Upper lobe of right lung (tissue), 1 donor: ENCODE measurements at regions not wholly inside any gene's neighbourhood (a gene's known extent, or its start where the extent isn't known, plus 50 kb on each side); places are given as distances from the start of the nearest gene placed in this dataset.

Experiments
- ATAC-seq: fragments of 200-7000 bp; cut with Tn5 transposase; one replicate; pipeline ENCODE4 v1.9.1; 2020; ENCODE audit warnings: mild to moderate bottlenecking, moderate library complexity
- DNase-seq: peaks from one replicate; pipeline ENCODE4 v3.0.0-alpha.2; 2020
- H3K27ac ChIP-seq: fragments of 200-600 bp; one replicate; pipeline ENCODE4 v1.8.0; 2022
- H3K27me3 ChIP-seq: fragments of 200-600 bp; one replicate; pipeline ENCODE4 v1.8.0; 2022; ENCODE audit warnings: mild to moderate bottlenecking
- H3K36me3 ChIP-seq: fragments of 200-600 bp; one replicate; pipeline ENCODE4 v1.8.0; 2022
- H3K4me1 ChIP-seq: fragments of 200-600 bp; one replicate; pipeline ENCODE4 v1.8.0; 2022
- H3K4me3 ChIP-seq: fragments of 200-600 bp; one replicate; pipeline ENCODE4 v1.8.0; 2022; ENCODE audit warnings: mild to moderate bottlenecking
- H3K9me3 ChIP-seq: fragments of 200-600 bp; one replicate; pipeline ENCODE4 v1.8.0; 2022
- CTCF ChIP-seq: fragments of 200-600 bp; IDR thresholded peaks from one replicate; pipeline ENCODE4 v1.8.0; 2022; ENCODE audit warnings: antibody characterized with exemption
- intact Hi-C: fragments of 100-400 bp; cut with DNase I; formaldehyde crosslinking; loops from one replicate; pipeline ENCODE4 v1.11.0; 2022
- donor health status: DM: no; HTN: yes; CAD: no; lungs with severe emphysema.

DNA sequence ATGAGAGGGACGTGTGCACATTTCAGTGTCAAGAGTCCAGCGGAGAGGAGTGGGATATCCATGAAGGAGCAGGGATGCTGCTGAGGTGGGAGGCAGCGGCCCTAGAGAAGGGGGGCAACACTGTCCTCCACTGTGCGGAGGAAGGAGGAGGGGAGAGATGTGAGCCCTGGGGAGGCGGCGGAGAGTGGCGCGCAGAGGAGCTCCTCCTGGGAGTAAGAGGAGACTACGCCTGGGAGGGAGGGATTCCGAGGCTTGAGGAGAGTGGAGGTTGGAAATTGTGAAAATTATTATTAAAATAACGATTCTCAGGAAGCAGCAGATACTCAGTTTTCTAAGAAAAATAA is 142.7 kb downstream of the CEP57L1 start:
- Histone ChIP-seq H3K4me1 (no peaks in the 10 kb centered on the region), H3K36me3 (no peaks in the 10 kb centered on the region), H3K27me3 (no peaks in the 10 kb centered on the region), H3K9me3 (no peaks in the 10 kb centered on the region), H3K27ac (no peak overlapping the region), H3K4me3 (no peak overlapping the region)
- intact Hi-C loops: no loop called here
- DNase-seq (no peak), ATAC-seq (no peak)
- no peak for TF ChIP-seq CTCF

DNA sequence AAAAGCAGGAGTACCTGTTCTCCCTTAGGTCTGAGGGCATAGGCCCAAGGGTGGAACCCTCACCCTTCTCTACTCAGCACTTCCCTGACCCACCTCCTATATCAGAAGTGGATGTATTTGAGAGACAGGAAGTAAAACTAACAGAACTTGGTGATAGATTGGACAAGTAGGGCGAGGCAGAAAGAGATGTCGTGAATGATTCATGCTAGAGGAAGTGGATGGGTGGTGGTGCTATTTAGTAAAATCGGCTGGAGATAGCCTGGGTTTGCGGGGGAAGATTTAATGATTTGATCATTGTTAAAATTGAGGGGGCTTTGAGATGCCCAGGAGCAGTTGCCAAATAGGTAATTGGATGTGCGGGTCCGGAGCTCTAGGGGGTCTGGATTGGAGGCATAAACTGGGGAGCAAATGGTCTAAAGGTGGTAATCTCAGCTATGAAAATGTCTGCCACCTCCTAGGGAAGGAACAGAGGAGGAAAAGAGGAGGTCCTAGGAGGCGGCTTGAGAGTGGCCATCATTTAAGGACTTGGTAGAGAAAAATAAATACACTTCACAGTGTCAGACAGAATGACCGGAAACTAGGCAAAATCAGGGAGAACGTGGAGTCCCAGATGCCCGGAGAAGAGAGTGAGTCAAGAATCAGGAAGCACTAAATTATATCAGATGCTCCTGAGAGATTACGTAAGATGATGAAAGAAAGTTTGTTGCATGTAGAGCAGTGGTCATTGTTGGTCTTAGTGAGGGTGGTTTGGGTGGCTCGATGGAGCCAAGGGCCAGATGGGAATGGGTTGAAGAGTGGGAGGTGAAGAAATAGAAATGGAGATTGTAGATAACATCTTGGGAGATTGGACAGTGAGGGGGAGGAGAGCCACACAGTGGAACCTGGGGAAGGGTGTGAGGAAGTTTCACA is 142.0 kb downstream of the CEP57L1 start:
- TF ChIP-seq CTCF: no peak
- peak; percentile 81 for ATAC-seq

DNA sequence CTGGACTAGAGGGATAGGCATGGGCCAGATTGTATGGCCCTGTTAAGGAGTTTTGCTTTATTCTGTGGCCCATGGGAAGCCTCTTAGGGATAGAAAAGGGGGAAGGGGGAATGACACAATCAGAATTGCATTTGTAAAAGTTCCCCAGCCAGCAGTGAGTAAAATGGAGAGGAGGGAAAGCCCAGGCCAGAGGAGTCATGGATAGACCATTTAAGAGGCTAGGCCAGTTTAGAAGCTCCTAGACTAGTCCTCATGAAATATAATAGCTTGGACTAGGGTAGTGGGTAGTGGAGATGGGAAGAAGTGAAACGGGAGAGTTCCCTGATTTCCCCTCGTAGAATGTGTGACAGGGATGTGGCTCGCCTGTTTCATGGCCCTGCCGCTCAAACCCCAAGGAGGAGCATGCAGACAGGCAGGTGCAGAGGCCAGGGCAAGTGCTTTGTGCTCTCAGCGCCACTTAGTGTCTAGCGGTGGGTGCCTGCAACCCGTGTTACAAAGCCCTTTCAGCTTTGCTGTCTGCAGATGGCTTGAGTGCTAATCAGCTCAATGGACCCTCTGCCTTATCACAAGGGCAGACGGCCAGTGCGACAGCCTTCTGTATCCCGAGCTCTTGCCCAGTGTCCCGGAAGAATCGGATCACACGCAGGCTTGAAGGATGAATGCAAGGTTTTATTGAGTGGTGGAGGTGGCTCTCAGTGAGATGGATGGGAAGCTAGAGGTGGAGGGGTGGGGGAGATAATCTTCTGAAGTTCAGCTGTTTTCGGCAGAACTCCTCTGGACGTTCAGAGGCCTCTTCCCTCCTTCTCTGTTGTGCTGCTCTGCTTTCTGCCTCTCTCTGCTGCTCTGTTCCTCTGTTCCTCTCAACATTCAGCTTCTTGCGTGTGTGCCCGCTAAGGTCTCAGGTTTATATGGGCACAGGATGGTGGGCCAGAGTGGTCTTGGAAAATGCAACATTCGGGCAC is 141.1 kb downstream of the CEP57L1 start:
- Histone ChIP-seq H3K36me3 (no peaks in the 10 kb centered on the region), H3K9me3 (no peaks in the 10 kb centered on the region), H3K4me1 (no peaks in the 10 kb centered on the region), H3K27me3 (no peaks in the 10 kb centered on the region), H3K4me3 (no peak overlapping the region), H3K27ac (peak overlapping the region; percentile 70)
- no peak for TF ChIP-seq CTCF
- DNase-seq: no peak
- intact Hi-C loops: no loop called here
- peak; percentile 22 for ATAC-seq

More for the DNA sequence above, 142.0 kb downstream of the CEP57L1 start:
- no peaks in the 10 kb centered on the region for H3K36me3 ChIP-seq
- no peaks in the 10 kb centered on the region for H3K9me3 ChIP-seq
- H3K4me1 ChIP-seq: no peaks in the 10 kb centered on the region
- H3K4me3 ChIP-seq: no peak overlapping the region
- H3K27ac ChIP-seq: peak overlapping the region; percentile 70
- DNase-seq: no peak
- intact Hi-C loops: no loop called here
- H3K27me3 ChIP-seq: no peaks in the 10 kb centered on the region

DNA sequence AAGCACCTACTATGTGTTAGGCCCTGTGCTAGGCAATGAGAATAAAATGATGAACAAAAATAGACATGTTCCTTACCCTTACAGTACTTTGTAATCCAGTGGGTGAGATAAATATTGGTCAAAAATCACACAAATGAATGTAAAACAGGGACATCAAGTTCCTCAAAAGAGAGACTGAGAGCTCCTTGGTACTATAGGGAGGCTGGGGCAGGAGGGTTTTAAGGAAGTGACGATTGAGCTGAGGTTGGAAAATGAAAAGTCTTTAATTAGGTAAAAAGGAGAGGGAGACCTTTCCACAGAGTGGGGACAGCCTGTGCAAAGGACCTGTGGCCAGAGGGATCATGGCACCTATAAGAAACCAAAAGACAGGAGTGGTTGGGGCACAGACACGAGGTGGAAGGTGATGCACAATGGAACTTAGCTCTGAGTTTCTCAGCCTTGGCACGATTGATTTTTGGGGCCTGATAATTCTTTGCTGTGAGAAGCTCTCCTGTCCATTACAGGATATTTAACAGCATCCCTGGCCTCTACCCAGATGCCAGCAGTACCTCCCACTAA is 140.3 kb downstream of the CEP57L1 start:
- Histone ChIP-seq H3K27ac (no peak overlapping the region), H3K36me3 (no peaks in the 10 kb centered on the region), H3K9me3 (no peaks in the 10 kb centered on the region), H3K4me3 (no peak overlapping the region), H3K27me3 (no peaks in the 10 kb centered on the region), H3K4me1 (no peaks in the 10 kb centered on the region)
- no peak for ATAC-seq
- TF ChIP-seq CTCF: no peak
- no peak for DNase-seq
- intact Hi-C loops: no loop called here

- ATAC-seq (no peak), DNase-seq (no peak)
- H3K9me3 ChIP-seq: no peaks in the 10 kb centered on the region
- no peaks in the 10 kb centered on the region for H3K36me3 ChIP-seq
- H3K27ac ChIP-seq: no peak overlapping the region
- no peaks in the 10 kb centered on the region for H3K4me1 ChIP-seq
- intact Hi-C loops: no loop called here
- H3K27me3 ChIP-seq: no peaks in the 10 kb centered on the region
- TF ChIP-seq CTCF: no peak
- H3K4me3 ChIP-seq: no peak overlapping the region
These were observed 135.1 kb downstream of the CEP57L1 start for GRCh38 chr6:109230453-109230852.
